Kidney (tissue), 13 donors: ENCODE measurements at regions not wholly inside any gene's neighbourhood (a gene's known extent, or its start where the extent isn't known, plus 50 kb on each side); places are given as distances from the start of the nearest gene placed in this dataset.

Experiments
- DNase-seq, 5 donors: peaks; one replicate each; pipeline ENCODE4 v3.0.0-alpha.2; 2013 to 2020
- FAIRE-seq: peaks from 2 replicates; lab custom pipeline; 2012; peaks lifted over from hg19 to GRCh38; lab: Jason Lieb, UNC
- H3K27ac ChIP-seq, 2 donors: one replicate each; pipeline ENCODE4 v1.7.0; 2013; ENCODE audit warnings: low read depth in 2 of 2, low read length in 2 of 2, inconsistent platforms in 1 of 2
- H3K27me3 ChIP-seq: one replicate; pipeline ENCODE4 v1.7.1; 2013; ENCODE audit warnings: low read length, inconsistent platforms; ENCODE audit not compliant: control insufficient read depth, insufficient read depth
- H3K36me3 ChIP-seq, 3 donors: one replicate each; pipeline versions ENCODE4 v1.7.0 to v1.7.1; 2013; ENCODE audit warnings: low read length in 3 of 3, control low read depth in 1 of 3, inconsistent platforms in 1 of 3; ENCODE audit not compliant: insufficient read depth in 3 of 3, control insufficient read depth in 2 of 3
- H3K4me1 ChIP-seq, 3 donors: one replicate each; pipeline versions ENCODE4 v1.7.0 to v1.7.1; 2013; ENCODE audit warnings: low read length in 3 of 3, inconsistent platforms in 1 of 3, low read depth in 1 of 3; ENCODE audit not compliant: control insufficient read depth in 2 of 3, insufficient read depth in 2 of 3
- H3K4me3 ChIP-seq, 3 donors: one replicate each; pipeline versions ENCODE4 v1.7.0 to v1.8.1; 2013; ENCODE audit warnings: low read length in 3 of 3, control low read depth in 1 of 3, inconsistent platforms in 1 of 3
- H3K9ac ChIP-seq, 3 donors: one replicate each; pipeline versions ENCODE4 v1.7.0 to v1.7.1; 2013; ENCODE audit warnings: low read length in 3 of 3, control low read depth in 1 of 3, inconsistent platforms in 1 of 3
- H3K9me3 ChIP-seq, 3 donors: one replicate each; pipeline versions ENCODE4 v1.7.0 to v1.7.1; 2013; ENCODE audit warnings: low read length in 3 of 3, control low read depth in 1 of 3, inconsistent platforms in 1 of 3; ENCODE audit not compliant: control insufficient read depth in 2 of 3, insufficient read depth in 1 of 3
- CTCF ChIP-seq: IDR thresholded peaks from 3 replicates; pipeline ENCODE4 v1.5.1; 2012; ENCODE audit warnings: mild to moderate bottlenecking, moderate library complexity, borderline replicate concordance; ENCODE audit not compliant: insufficient read depth; ENCODE audit errors: extremely low read depth
- intact Hi-C: fragments of 100-400 bp; cut with DNase I; formaldehyde crosslinking; loops from one replicate; pipeline ENCODE4 v1.11.1; 2022
- donor health status: control.
- donor health status: control.
- donor health status: control.
- donor health status: control.
- donor health status: control.
- donor health status: DM: yes; HTN: yes; CAD: no.
- donor health status: Normal renal cell carcinoma (clear cell type).

- no peak for FAIRE-seq
- Histone ChIP-seq H3K4me3 (no peak overlapping the region), H3K9me3 (no peaks in the 10 kb centered on the region), H3K27me3 (no peaks in the 10 kb centered on the region), H3K27ac (no peak overlapping the region), H3K4me1 (no peaks in the 10 kb centered on the region), H3K9ac (no peak overlapping the region), H3K36me3 (no peaks in the 10 kb centered on the region)
- TF ChIP-seq CTCF, result no peak
- intact Hi-C loops, result no loop called here
- no peak for DNase-seq
These were observed 420.2 kb upstream of the CNKSR2 start for GRCh38 chrX:20954014-20954413.

GRCh38 chrX:20952180-20952579 is 422.0 kb upstream of the CNKSR2 start:
- Histone ChIP-seq H3K27ac (no peak overlapping the region), H3K4me3 (no peak overlapping the region), H3K9ac (no peak overlapping the region), H3K27me3 (no peaks in the 10 kb centered on the region), H3K9me3 (no peaks in the 10 kb centered on the region), H3K36me3 (no peaks in the 10 kb centered on the region), H3K4me1 (no peaks in the 10 kb centered on the region)
- intact Hi-C loops, result no loop called here
- no peak for TF ChIP-seq CTCF
- FAIRE-seq (no peak), DNase-seq (no peak)

GRCh38 chrX:20951016-20951810 is 423.0 kb upstream of the CNKSR2 start:
- Histone ChIP-seq H3K36me3 (no peaks in the 10 kb centered on the region), H3K4me1 (no peaks in the 10 kb centered on the region), H3K9ac (no peak overlapping the region), H3K9me3 (no peaks in the 10 kb centered on the region), H3K4me3 (no peak overlapping the region), H3K27me3 (no peaks in the 10 kb centered on the region), H3K27ac (no peak overlapping the region)
- no peak for FAIRE-seq
- intact Hi-C loops, result no loop called here
- TF ChIP-seq CTCF, result no peak
- DNase-seq, result no peak
